HCT116 (cell line): ENCODE measurements at regions not wholly inside any gene's neighbourhood (a gene's known extent, or its start where the extent isn't known, plus 50 kb on each side); places are given as distances from the start of the nearest gene placed in this dataset.

Source experiments
- ATAC-seq: fragments of 200-7000 bp; cut with Tn5 transposase; 2 replicates; pipeline ENCODE4 v1.9.1; 2020; ENCODE audit warnings: mild to moderate bottlenecking, moderate library complexity
- BruUV-seq: library from RNA; stranded (reverse); fragments of 400-500 nt; replicated peaks from 2 replicates; lab custom pipeline; 2021; lab: Mats Ljungman, UMichigan
- CTCF ChIA-PET: fragments of 300-600 bp; sonication (Branson Sonifier 250); formaldehyde crosslinking; loops from one replicate; lab custom pipeline; 2021; ENCODE audit warnings: antibody characterized with exemption; lab: Charles Lee
- POLR2A ChIA-PET: fragments of 300-600, 350-600 bp; sonication (Branson Sonifier 250); formaldehyde crosslinking; loops from one replicate; lab custom pipeline; 2021; ENCODE audit warnings: antibody characterized with exemption; lab: Charles Lee
- RAD21 ChIA-PET, 2 experiments: fragments of 300-600 bp; sonication (Branson Sonifier 250); formaldehyde crosslinking; loops; one replicate each; lab custom pipeline; 2023; ENCODE audit warnings: low total read pairs in 2 of 2; ENCODE audit not compliant: uncharacterized antibody in 2 of 2, unreplicated experiment in 2 of 2, low non-redundant PET in 1 of 2; lab: Charles Lee
- DNase-seq: peaks from one replicate; pipeline ENCODE4 v3.0.0-alpha.2; 2010; ENCODE audit warnings: low read depth, low spot score
- H2AFZ ChIP-seq: fragments of 200-600 bp; shearing (Covaris generic), sonication (generic); 2 replicates; pipeline ENCODE4 v1.6.1; 2017; ENCODE audit warnings: low read depth, mixed run types, mixed read lengths, antibody characterized with exemption, low read length; ENCODE audit not compliant: poor library complexity, severe bottlenecking
- H3K27ac ChIP-seq: 2 replicates; pipeline ENCODE4 v1.5.1; 2012; ENCODE audit warnings: low read depth, low read length
- H3K27me3 ChIP-seq: fragments of 200-600 bp; sonication (generic); 2 replicates; pipeline ENCODE4 v1.6.1; 2016; ENCODE audit warnings: mixed run types, low read length, mixed read lengths; ENCODE audit not compliant: insufficient read depth
- H3K36me3 ChIP-seq, 2 experiments: fragments of 200-500 bp in 1 of 2; fragments of 200-600 bp in 1 of 2; sonication (Bioruptor generic) in 1 of 2; sonication (generic) in 1 of 2; 2 replicates each; pipeline versions ENCODE4 v1.5.1 to v1.6.1; 2014 to 2016; ENCODE audit warnings: low read length in 2 of 2, inconsistent platforms in 1 of 2, mixed read lengths in 1 of 2, mixed run types in 1 of 2; ENCODE audit not compliant: insufficient read depth in 2 of 2, control insufficient read depth in 1 of 2
- H3K4me1 ChIP-seq, 2 experiments: fragments of 200-600 bp in 1 of 2; sonication (generic) in 1 of 2; 2 replicates each; pipeline versions ENCODE4 v1.5.1 to v1.6.1; 2012 to 2017; ENCODE audit warnings: low read length in 2 of 2, inconsistent platforms in 1 of 2, mild to moderate bottlenecking in 1 of 2, mixed read lengths in 1 of 2, mixed run types in 1 of 2, moderate library complexity in 1 of 2; ENCODE audit not compliant: insufficient read depth in 2 of 2, control insufficient read depth in 1 of 2
- H3K4me2 ChIP-seq: fragments of 200-600 bp; sonication (generic); 2 replicates; pipeline ENCODE4 v1.6.1; 2017; ENCODE audit warnings: mixed run types, low read length, mixed read lengths
- H3K4me3 ChIP-seq, 2 experiments: fragments of 200-600 bp in 1 of 2; sonication (generic) in 1 of 2; replicated peaks in 1 of 2; 2 replicates each; pipeline ENCODE4 v1.5.1; 2011 to 2016; ENCODE audit warnings: low read length in 2 of 2, control low read depth in 1 of 2, low read depth in 1 of 2, mild to moderate bottlenecking in 1 of 2, mixed read lengths in 1 of 2, mixed run types in 1 of 2
- H3K79me2 ChIP-seq: fragments of 200-600 bp; sonication (generic); 2 replicates; pipeline ENCODE4 v1.6.1; 2017; ENCODE audit warnings: mild to moderate bottlenecking, mixed run types, low read length, moderate library complexity, mixed read lengths; ENCODE audit not compliant: insufficient read depth
- H3K9ac ChIP-seq: fragments of 200-600 bp; sonication (generic); 2 replicates; pipeline ENCODE4 v1.6.1; 2016; ENCODE audit warnings: low read length, mixed read lengths
- H3K9me2 ChIP-seq: fragments of 200-600 bp; sonication (generic), shearing (Covaris generic); 2 replicates; pipeline ENCODE4 v1.6.1; 2017; ENCODE audit warnings: mixed run types, mild to moderate bottlenecking, moderate library complexity; ENCODE audit not compliant: insufficient read depth
- H3K9me3 ChIP-seq, 2 experiments: fragments of 200-500 bp in 1 of 2; fragments of 200-600 bp in 1 of 2; sonication (Bioruptor generic) in 1 of 2; sonication (generic) in 1 of 2; 2 replicates each; pipeline ENCODE4 v1.6.1; 2014 to 2017; ENCODE audit warnings: low read length in 2 of 2, mixed read lengths in 2 of 2, inconsistent platforms in 1 of 2, low read depth in 1 of 2, mild to moderate bottlenecking in 1 of 2, mixed run types in 1 of 2, moderate library complexity in 1 of 2; ENCODE audit not compliant: control insufficient read depth in 1 of 2, insufficient read depth in 1 of 2
- H4K20me1 ChIP-seq: fragments of 200-600 bp; sonication (generic), shearing (Covaris generic); 2 replicates; pipeline ENCODE4 v1.6.1; 2017; ENCODE audit warnings: mixed run types, mild to moderate bottlenecking, moderate library complexity; ENCODE audit not compliant: insufficient read depth
- CBX3 ChIP-seq: IDR thresholded peaks from 2 replicates; pipeline ENCODE4 v1.6.1; 2012; ENCODE audit warnings: low read depth
- CTCF ChIP-seq, 3 experiments: fragments of 200-600 bp in 1 of 3; sonication (generic) in 1 of 3; IDR thresholded peaks in 2 of 3; conservative IDR thresholded peaks in 1 of 3; 2 replicates each; pipeline ENCODE4 v1.5.1; 2012 to 2017; ENCODE audit warnings: low read depth in 2 of 3, low read length in 2 of 3, antibody characterized with exemption in 1 of 3, borderline replicate concordance in 1 of 3, control low read depth in 1 of 3, mild to moderate bottlenecking in 1 of 3, mixed read lengths in 1 of 3, mixed run types in 1 of 3, moderate library complexity in 1 of 3; ENCODE audit not compliant: insufficient read depth in 1 of 3
- EGR1 ChIP-seq: IDR thresholded peaks from 2 replicates; pipeline ENCODE4 v1.6.1; 2012; ENCODE audit warnings: low read depth
- EZH2 ChIP-seq: fragments of 200-600 bp; sonication (generic); IDR thresholded peaks from 2 replicates; pipeline ENCODE4 v1.6.1; 2017; ENCODE audit warnings: antibody characterized with exemption, mixed run types
- FOSL1 ChIP-seq: IDR thresholded peaks from 2 replicates; pipeline ENCODE4 v1.6.1; 2012; ENCODE audit warnings: low read depth
- JUND ChIP-seq: IDR thresholded peaks from 2 replicates; pipeline ENCODE4 v1.6.1; 2012
- MAX ChIP-seq: IDR thresholded peaks from 2 replicates; pipeline ENCODE4 v1.6.1; 2012
- POLR2A ChIP-seq: IDR thresholded peaks from 2 replicates; pipeline ENCODE4 v1.7.0; 2011; ENCODE audit warnings: borderline replicate concordance; ENCODE audit not compliant: insufficient read depth, insufficient read length; ENCODE audit errors: extremely low read depth
- POLR2AphosphoS5 ChIP-seq: IDR thresholded peaks from 2 replicates; pipeline ENCODE4 v1.6.1; 2011; ENCODE audit warnings: mild to moderate bottlenecking, low read depth, low read length, moderate library complexity
- RAD21 ChIP-seq: IDR thresholded peaks from 2 replicates; pipeline ENCODE4 v1.6.1; 2012; ENCODE audit warnings: low read depth, mild to moderate bottlenecking
- REST ChIP-seq: IDR thresholded peaks from 2 replicates; pipeline ENCODE4 v1.6.1; 2012; ENCODE audit warnings: low read depth
- SIN3A ChIP-seq: IDR thresholded peaks from 2 replicates; pipeline ENCODE4 v1.6.1; 2012; ENCODE audit warnings: low read depth
- SP1 ChIP-seq: IDR thresholded peaks from 2 replicates; pipeline ENCODE4 v1.6.1; 2012; ENCODE audit warnings: low read depth
- SRF ChIP-seq: IDR thresholded peaks from 2 replicates; pipeline ENCODE4 v1.6.1; 2012; ENCODE audit warnings: low read depth
- TCF7L2 ChIP-seq: IDR thresholded peaks from 2 replicates; pipeline ENCODE4 v1.7.0; 2011; ENCODE audit warnings: borderline replicate concordance, inconsistent platforms; ENCODE audit not compliant: insufficient read depth, insufficient read length; ENCODE audit errors: extremely low read depth
- ZFX ChIP-seq: fragments of 450-650 bp; IDR thresholded peaks from 2 replicates; pipeline ENCODE4 v1.6.1; 2017
- intact Hi-C: fragments of 100-400 bp; cut with micrococcal nuclease; formaldehyde crosslinking; loops from 2 replicates; pipeline ENCODE4 v1.10.0; 2022
- TF ChIP-seq, protein P1 (sequence below): IDR thresholded peaks from 2 replicates; pipeline ENCODE4 v1.6.1; 2012

DNA sequence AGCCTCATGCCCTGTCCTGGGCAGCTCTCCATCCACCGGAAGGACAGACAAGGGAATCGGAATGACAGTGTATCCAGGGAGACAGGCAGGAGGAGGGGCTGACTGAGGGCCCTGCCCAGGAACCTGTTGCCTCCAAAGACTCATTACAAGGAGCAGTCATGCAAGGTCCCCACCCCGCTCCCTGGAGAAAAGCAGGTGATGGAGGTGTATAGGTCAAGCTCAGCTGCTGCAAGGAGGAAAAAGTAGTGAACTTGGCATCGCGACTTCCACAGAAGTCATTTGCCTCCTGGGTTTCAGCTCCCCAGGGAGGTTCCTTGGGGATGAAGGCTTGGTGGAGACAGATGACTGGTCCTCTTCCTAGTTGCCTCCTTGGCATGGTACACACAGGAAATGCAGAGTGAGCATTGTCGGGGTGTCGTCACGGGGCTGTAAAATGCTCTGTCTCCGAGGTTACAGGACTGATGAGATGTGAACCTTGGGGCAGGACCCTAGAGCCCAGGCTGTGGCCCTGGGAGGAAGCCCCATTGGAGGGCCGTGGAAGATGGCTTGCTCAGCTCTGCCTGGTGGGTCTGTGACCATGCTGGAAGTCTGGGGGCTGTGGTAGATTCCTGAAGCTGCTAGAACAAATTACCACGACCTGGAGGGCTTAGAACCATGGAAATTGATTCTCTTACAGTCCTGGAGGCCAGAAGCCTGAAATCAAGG is 219.6 kb upstream of the C1orf174 start (continued):
- no peak for TF ChIP-seq EGR1
- TF ChIP-seq CBX3 = no peak
- TF ChIP-seq MAX = no peak
- TF ChIP-seq SIN3A = no peak
- TF ChIP-seq, all 23 proteins: peak for 0

- ATAC-seq (no peak), DNase-seq (no peak)
- H3K4me2 ChIP-seq = no peak overlapping the region
- no peaks in the 10 kb centered on the region for H3K9me2 ChIP-seq
- H4K20me1 ChIP-seq = no peaks in the 10 kb centered on the region
- ChIA-PET POLR2A (no interaction called here), RAD21 (no interaction called here), CTCF (no interaction called here)
- BruUV-seq = no TSS peak
- no peak overlapping the region for H3K4me3 ChIP-seq
- H2AFZ ChIP-seq = no peak overlapping the region
- H3K27ac ChIP-seq = no peak overlapping the region
- intact Hi-C loops = no loop called here
- H3K9me3 ChIP-seq = no peaks in the 10 kb centered on the region
- peaks cover 9% of the 10 kb centered on the region; the same call in 1 of the 2 replicates for H3K27me3 ChIP-seq
- no peaks in the 10 kb centered on the region for H3K79me2 ChIP-seq
- H3K4me1 ChIP-seq = no peaks in the 10 kb centered on the region
- no peaks in the 10 kb centered on the region for H3K36me3 ChIP-seq
- H3K9ac ChIP-seq = no peak overlapping the region
- no peak for TF ChIP-seq EZH2
- no peak for TF ChIP-seq CTCF (IDR thresholded peaks at IDR 0.05 in 2 of 3, conservative IDR thresholded peaks at IDR 0.05 in 1 of 3; ENCODE audit: borderline replicate concordance in 1 of 3, insufficient read depth in 1 of 3, low read depth in 2 of 3, low read length in 2 of 3)
- TF ChIP-seq POLR2AphosphoS5 = no peak
- TF ChIP-seq RAD21 = no peak
- no peak for TF ChIP-seq CBX3
- TF ChIP-seq MAX = no peak
- no peak for TF ChIP-seq JUND
- no peak for TF ChIP-seq FOSL1
- TF ChIP-seq, protein P1, sequence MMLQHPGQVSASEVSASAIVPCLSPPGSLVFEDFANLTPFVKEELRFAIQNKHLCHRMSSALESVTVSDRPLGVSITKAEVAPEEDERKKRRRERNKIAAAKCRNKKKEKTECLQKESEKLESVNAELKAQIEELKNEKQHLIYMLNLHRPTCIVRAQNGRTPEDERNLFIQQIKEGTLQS = no peak
- no peak for TF ChIP-seq SP1
- TF ChIP-seq SRF = no peak
- no peak for TF ChIP-seq POLR2A
- TF ChIP-seq ZFX = no peak
- TF ChIP-seq TCF7L2 = no peak
- no peak for TF ChIP-seq REST
- TF ChIP-seq SIN3A = no peak
Observed at GRCh38 chr1:4120557-4121292, 220.7 kb upstream of the C1orf174 start.
